SK-N-SH (cell line): ENCODE measurements at regions not wholly inside any gene's neighbourhood (a gene's known extent, or its start where the extent isn't known, plus 50 kb on each side); places are given as distances from the start of the nearest gene placed in this dataset.

Experiments
- CTCF ChIA-PET: fragments of 300-600, 350-600 bp; formaldehyde crosslinking; extraction: SDS; loops from one replicate; lab custom pipeline; 2021; lab: Yijun Ruan, JAX
- POLR2A ChIA-PET: fragments of 350-600 bp; sonication (Branson Sonifier 250); formaldehyde crosslinking; extraction: SDS; loops from one replicate; lab custom pipeline; 2020; ENCODE audit warnings: antibody characterized with exemption, inconsistent platforms; lab: Yijun Ruan, JAX
- DNase-seq: peaks from one replicate; pipeline ENCODE4 v3.0.0; 2012
- H2AFZ ChIP-seq: fragments of 200-600 bp; sonication (generic); 2 replicates; pipeline ENCODE4 v1.8.1; 2016; ENCODE audit warnings: antibody characterized with exemption, mild to moderate bottlenecking, low read depth
- H3F3A ChIP-seq: fragments of 200-600 bp; sonication (generic); replicated peaks from 2 replicates; pipeline ENCODE3; 2016; ENCODE audit warnings: antibody characterized with exemption, mild to moderate bottlenecking; ENCODE audit not compliant: insufficient read depth
- H3K27ac ChIP-seq, 2 experiments: fragments of 200-500 bp in 1 of 2; fragments of 200-600 bp in 1 of 2; sonication (Bioruptor generic) in 1 of 2; sonication (generic), shearing (Covaris generic) in 1 of 2; 2 replicates each; pipeline versions ENCODE4 v1.5.1 to v1.6.1; 2014 to 2016; ENCODE audit warnings: low read depth in 2 of 2, inconsistent platforms in 1 of 2, low read length in 1 of 2, mild to moderate bottlenecking in 1 of 2, mixed read lengths in 1 of 2
- H3K27me3 ChIP-seq: fragments of 200-600 bp; sonication (generic), shearing (Covaris generic); 2 replicates; pipeline ENCODE4 v1.6.1; 2016; ENCODE audit warnings: mixed run types; ENCODE audit not compliant: insufficient read depth
- H3K36me3 ChIP-seq, 2 experiments: fragments of 200-500 bp in 1 of 2; fragments of 200-600 bp in 1 of 2; sonication (Bioruptor generic) in 1 of 2; sonication (generic) in 1 of 2; replicated peaks in 1 of 2; 2 replicates each; pipeline versions ENCODE3 to v1.5.1; 2014 to 2016; ENCODE audit warnings: low read length in 1 of 2, mild to moderate bottlenecking in 1 of 2; ENCODE audit not compliant: insufficient read depth in 2 of 2, control insufficient read depth in 1 of 2
- H3K4me1 ChIP-seq, 2 experiments: fragments of 200-500 bp in 1 of 2; fragments of 200-600 bp in 1 of 2; sonication (Bioruptor generic) in 1 of 2; sonication (generic), shearing (Covaris generic) in 1 of 2; 2 replicates each; pipeline versions ENCODE4 v1.5.1 to v1.6.1; 2014 to 2016; ENCODE audit warnings: low read depth in 1 of 2, low read length in 1 of 2, mixed run types in 1 of 2; ENCODE audit not compliant: insufficient read depth in 2 of 2, control insufficient read depth in 1 of 2
- H3K4me2 ChIP-seq: fragments of 200-600 bp; sonication (generic), shearing (Covaris generic); 2 replicates; pipeline ENCODE4 v1.6.1; 2017; ENCODE audit warnings: mixed run types
- H3K4me3 ChIP-seq, 2 experiments: fragments of 200-500 bp in 1 of 2; fragments of 200-600 bp in 1 of 2; sonication (Bioruptor generic) in 1 of 2; sonication (generic), shearing (Covaris generic) in 1 of 2; 2 replicates each; pipeline versions ENCODE4 v1.5.1 to v1.8.1; 2014 to 2016; ENCODE audit warnings: low read depth in 2 of 2, inconsistent platforms in 1 of 2, low read length in 1 of 2, mild to moderate bottlenecking in 1 of 2, mixed read lengths in 1 of 2, moderate library complexity in 1 of 2
- H3K79me2 ChIP-seq: fragments of 200-600 bp; sonication (generic); 2 replicates; pipeline ENCODE4 v1.8.1; 2017; ENCODE audit warnings: mild to moderate bottlenecking; ENCODE audit not compliant: insufficient read depth
- H3K9ac ChIP-seq: fragments of 200-600 bp; sonication (generic); 2 replicates; pipeline ENCODE4 v1.6.1; 2017; ENCODE audit warnings: mixed run types
- H3K9me2 ChIP-seq: fragments of 200-600 bp; sonication (generic); 2 replicates; pipeline ENCODE4 v1.6.1; 2017; ENCODE audit warnings: mixed run types
- H3K9me3 ChIP-seq: fragments of 200-600 bp; sonication (generic); 2 replicates; pipeline ENCODE4 v1.6.1; 2017; ENCODE audit warnings: mixed run types, mild to moderate bottlenecking, moderate library complexity
- H4K20me1 ChIP-seq: fragments of 200-600 bp; sonication (generic); 2 replicates; pipeline ENCODE4 v1.6.1; 2017; ENCODE audit warnings: mild to moderate bottlenecking, mixed run types; ENCODE audit not compliant: insufficient read depth
- ELF1 ChIP-seq: IDR thresholded peaks from 2 replicates; pipeline ENCODE4 v1.4.0; 2012
- FOSL2 ChIP-seq: IDR thresholded peaks from 2 replicates; pipeline ENCODE4 v1.4.0; 2012; ENCODE audit warnings: low read depth, mild to moderate bottlenecking, moderate library complexity, borderline replicate concordance
- FOXM1 ChIP-seq: IDR thresholded peaks from 2 replicates; pipeline ENCODE4 v1.4.0; 2012; ENCODE audit warnings: low read depth, mild to moderate bottlenecking
- GABPA ChIP-seq: IDR thresholded peaks from 2 replicates; pipeline ENCODE4 v1.4.0; 2012; ENCODE audit warnings: low read depth, mild to moderate bottlenecking
- GATA2 ChIP-seq: sonication (generic); formaldehyde crosslinking; IDR thresholded peaks from 2 replicates; pipeline ENCODE4 v1.5.0; 2020; ENCODE audit warnings: mild to moderate bottlenecking, missing genetic modification reagents
- IRF3 ChIP-seq: fragments of 150-350 bp; IDR thresholded peaks from 2 replicates; pipeline ENCODE4 v1.6.1; 2016; ENCODE audit warnings: mild to moderate bottlenecking, low read depth, low read length
- MEF2A ChIP-seq: IDR thresholded peaks from 2 replicates; pipeline ENCODE4 v1.4.0; 2012; ENCODE audit warnings: low read depth, borderline replicate concordance
- MXI1 ChIP-seq: IDR thresholded peaks from 2 replicates; pipeline ENCODE4 v1.6.1; 2012; ENCODE audit warnings: mild to moderate bottlenecking, low read depth, low read length, improper control_type of control experiment
- NFIC ChIP-seq: IDR thresholded peaks from 2 replicates; pipeline ENCODE4 v1.4.0; 2012; ENCODE audit warnings: borderline replicate concordance
- NRF1 ChIP-seq: IDR thresholded peaks from 2 replicates; pipeline ENCODE4 v1.6.1; 2012; ENCODE audit warnings: low read depth, mild to moderate bottlenecking, low read length
- POLR2AphosphoS5 ChIP-seq: IDR thresholded peaks from 2 replicates; pipeline ENCODE4 v1.6.1; 2012; ENCODE audit warnings: low read depth, low read length
- RAD21 ChIP-seq: IDR thresholded peaks from 2 replicates; pipeline ENCODE4 v1.6.1; 2012; ENCODE audit warnings: mild to moderate bottlenecking, low read length
- REST ChIP-seq: IDR thresholded peaks from 2 replicates; pipeline ENCODE4 v1.6.1; 2012; ENCODE audit warnings: mild to moderate bottlenecking, low read depth, low read length, moderate library complexity
- RFX5 ChIP-seq: IDR thresholded peaks from 2 replicates; pipeline ENCODE4 v1.6.1; 2012; ENCODE audit warnings: mild to moderate bottlenecking, improper control_type of control experiment, low read length
- SIN3A ChIP-seq: IDR thresholded peaks from 2 replicates; pipeline ENCODE4 v1.6.1; 2012; ENCODE audit warnings: low read depth, mild to moderate bottlenecking, low read length, moderate library complexity, borderline replicate concordance
- TEAD4 ChIP-seq: IDR thresholded peaks from 2 replicates; pipeline ENCODE4 v1.4.0; 2012; ENCODE audit warnings: mild to moderate bottlenecking, borderline replicate concordance; ENCODE audit not compliant: insufficient read depth
- USF1 ChIP-seq: IDR thresholded peaks from 2 replicates; pipeline ENCODE4 v1.4.0; 2012; ENCODE audit warnings: low read depth, borderline replicate concordance
- USF2 ChIP-seq: fragments of 150-350 bp; IDR thresholded peaks from 2 replicates; pipeline ENCODE4 v1.6.1; 2017; ENCODE audit warnings: antibody characterized with exemption, low read length, low read depth, borderline replicate concordance
- WGBS: methylation state at CpG from one replicate; pipeline ENCODE4 v1.1.6; 2017; ENCODE audit warnings: low lambda C conversion rate; 5-methylcytosine and 5-hydroxymethylcytosine counted together
- TF ChIP-seq, protein P1 (sequence below): IDR thresholded peaks from 2 replicates; pipeline ENCODE4; 2012

GRCh38 chr9:11874414-11874813 lies 818.8 kb upstream of the TYRP1 start:
- H2AFZ ChIP-seq, result no peak overlapping the region
- no peak overlapping the region for H3K4me3 ChIP-seq
- H3K9me2 ChIP-seq, result no peaks in the 10 kb centered on the region
- POLR2A ChIA-PET, result no interaction called here
- no peak overlapping the region for H3K4me2 ChIP-seq
- no peaks in the 10 kb centered on the region for H4K20me1 ChIP-seq
- no peaks in the 10 kb centered on the region for H3K4me1 ChIP-seq
- no peaks in the 10 kb centered on the region for H3F3A ChIP-seq
- no peak for DNase-seq
- no peak for TF ChIP-seq FOXM1
- no peak for TF ChIP-seq TEAD4
- no peak for TF ChIP-seq REST
- TF ChIP-seq FOSL2, result no peak
- no peak for TF ChIP-seq GATA2 (CRISPR knock-in tag)
- TF ChIP-seq MXI1, result no peak
- no peak for TF ChIP-seq NRF1
- TF ChIP-seq POLR2AphosphoS5, result no peak
- TF ChIP-seq SIN3A, result no peak
- TF ChIP-seq ELF1, result no peak
- no peak for TF ChIP-seq MEF2A
- TF ChIP-seq USF2, result no peak
- TF ChIP-seq USF1, result no peak
- TF ChIP-seq RAD21, result no peak
- TF ChIP-seq RFX5, result no peak
- no peak for TF ChIP-seq GABPA
- no peak for TF ChIP-seq IRF3
- no peak for TF ChIP-seq NFIC
- TF ChIP-seq, protein P1, sequence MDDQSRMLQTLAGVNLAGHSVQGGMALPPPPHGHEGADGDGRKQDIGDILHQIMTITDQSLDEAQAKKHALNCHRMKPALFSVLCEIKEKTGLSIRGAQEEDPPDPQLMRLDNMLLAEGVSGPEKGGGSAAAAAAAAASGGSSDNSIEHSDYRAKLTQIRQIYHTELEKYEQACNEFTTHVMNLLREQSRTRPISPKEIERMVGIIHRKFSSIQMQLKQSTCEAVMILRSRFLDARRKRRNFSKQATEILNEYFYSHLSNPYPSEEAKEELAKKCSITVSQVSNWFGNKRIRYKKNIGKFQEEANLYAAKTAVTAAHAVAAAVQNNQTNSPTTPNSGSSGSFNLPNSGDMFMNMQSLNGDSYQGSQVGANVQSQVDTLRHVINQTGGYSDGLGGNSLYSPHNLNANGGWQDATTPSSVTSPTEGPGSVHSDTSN, result no peak
- TF ChIP-seq, all 33 proteins: peak for 0
- no peaks in the 10 kb centered on the region for H3K27me3 ChIP-seq
- CTCF ChIA-PET, result no interaction called here
- WGBS, result 0% methylated on average over 1 of the region's 2 CpGs
- no peaks in the 10 kb centered on the region for H3K79me2 ChIP-seq
- H3K36me3 ChIP-seq, result no peaks in the 10 kb centered on the region
- H3K9me3 ChIP-seq, result no peaks in the 10 kb centered on the region
- no peak overlapping the region for H3K9ac ChIP-seq
- H3K27ac ChIP-seq, result no peak overlapping the region
